ENCODE measurements at regions not wholly inside any gene's neighbourhood (a gene's known extent, or its start where the extent isn't known, plus 50 kb on each side); places are given as distances from the start of the nearest gene placed in this dataset.

DNA sequence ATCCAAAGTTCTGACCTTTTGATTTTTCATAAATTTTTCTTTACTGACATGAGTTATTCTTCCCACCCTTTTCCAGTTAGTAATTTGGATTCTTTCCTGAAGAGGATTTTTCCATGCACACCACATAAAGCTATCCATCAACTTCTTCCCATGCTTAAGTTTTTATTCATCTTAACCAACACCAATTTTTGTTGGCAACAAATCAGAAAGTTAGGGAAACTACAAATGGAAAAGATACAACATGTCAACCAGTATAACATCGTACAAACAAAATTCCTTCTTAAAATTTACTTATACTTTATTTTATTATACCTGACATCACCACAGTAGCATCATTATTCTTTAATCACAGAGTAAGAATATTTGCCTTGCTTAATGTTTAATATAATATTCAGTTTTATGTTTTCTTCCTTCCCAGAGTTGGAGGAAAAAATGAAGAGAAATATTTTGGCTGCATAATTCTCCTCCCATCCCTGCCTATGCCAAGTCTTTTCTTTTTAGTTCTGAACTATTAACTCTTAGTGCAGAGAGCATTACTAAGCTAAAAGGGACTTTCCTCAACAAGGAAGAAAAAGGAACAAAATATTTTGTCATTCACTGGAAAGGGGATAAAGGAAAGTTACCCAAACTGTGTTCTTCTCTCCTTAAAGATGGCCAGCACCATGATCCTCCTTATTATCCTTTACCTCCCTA lies 67.5 kb upstream of the MEOX2 start:
- no peak for DNase-seq (ENCODE audit: low read depth, low spot score)

DNA sequence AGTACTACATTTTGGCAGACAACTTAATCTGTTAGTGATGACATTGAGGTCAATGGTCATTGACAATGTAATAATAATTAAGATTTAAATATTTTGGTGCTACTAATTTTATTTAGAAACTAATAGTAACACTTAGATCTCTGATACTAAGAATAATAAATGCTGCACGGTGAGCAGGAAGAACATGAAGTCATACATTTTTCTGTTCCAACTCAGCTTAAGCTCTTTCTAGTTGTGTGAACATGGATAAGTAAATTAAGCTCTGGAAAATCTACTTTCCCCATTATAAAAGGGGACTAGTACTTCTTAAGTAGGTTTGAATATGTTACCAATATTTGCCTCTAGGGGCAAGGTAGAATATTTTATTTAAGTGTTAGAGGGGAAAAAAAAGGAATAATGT lies 65.9 kb upstream of the MEOX2 start:
- no peak for DNase-seq (ENCODE audit: low read depth, low spot score)

- no peak for DNase-seq (ENCODE audit: low read depth, low spot score)
These were observed 64.8 kb upstream of the MEOX2 start for GRCh38 chr7:15751191-15751701.

DNA sequence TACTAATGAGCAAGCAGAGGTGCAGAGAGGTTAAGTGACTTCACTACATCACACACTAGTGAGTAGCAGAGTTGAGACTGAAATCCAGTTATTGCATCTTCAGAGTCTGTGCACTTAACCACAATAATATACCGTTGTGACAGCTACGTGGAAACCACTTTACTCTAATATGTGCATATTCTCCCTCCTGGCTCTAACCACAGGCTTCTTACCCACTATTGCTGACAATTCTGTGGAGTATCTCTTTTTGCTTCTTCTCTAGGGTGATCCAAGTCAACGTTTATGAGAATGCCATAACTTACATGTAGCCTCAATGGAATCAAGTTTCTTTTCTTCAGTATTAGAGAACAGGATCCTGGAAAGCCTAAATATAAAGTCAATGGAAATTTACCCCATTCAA lies 64.2 kb upstream of the MEOX2 start:
- no peak for DNase-seq (ENCODE audit: low read depth, low spot score)

- no peak for DNase-seq (ENCODE audit: low read depth, low spot score)
These were observed 63.1 kb upstream of the MEOX2 start for GRCh38 chr7:15749631-15750030.

DNA sequence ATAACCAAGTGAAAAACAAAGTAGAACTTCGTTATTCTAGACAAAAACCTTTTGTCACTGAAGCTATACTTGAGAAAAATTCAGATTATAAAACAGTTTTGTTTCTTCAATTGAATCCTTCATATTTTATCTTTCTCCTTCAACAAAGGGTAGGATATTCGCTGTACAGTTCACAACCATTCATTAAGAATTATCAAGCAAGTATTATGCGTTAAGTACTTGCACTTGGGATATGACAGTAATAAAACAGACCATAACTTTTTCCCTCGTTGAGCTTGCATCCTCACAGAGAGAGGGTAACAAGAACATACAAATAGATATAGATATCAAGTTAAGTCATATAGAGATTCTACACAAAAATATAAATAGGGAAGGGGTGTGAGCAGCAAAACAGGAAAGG lies 61.2 kb upstream of the MEOX2 start:
- DNase-seq (ENCODE audit: low read depth, low spot score) = no peak

GRCh38 chr7:15747301-15747700 lies 60.8 kb upstream of the MEOX2 start:
- DNase-seq (ENCODE audit: low read depth, low spot score) = no peak

DNA sequence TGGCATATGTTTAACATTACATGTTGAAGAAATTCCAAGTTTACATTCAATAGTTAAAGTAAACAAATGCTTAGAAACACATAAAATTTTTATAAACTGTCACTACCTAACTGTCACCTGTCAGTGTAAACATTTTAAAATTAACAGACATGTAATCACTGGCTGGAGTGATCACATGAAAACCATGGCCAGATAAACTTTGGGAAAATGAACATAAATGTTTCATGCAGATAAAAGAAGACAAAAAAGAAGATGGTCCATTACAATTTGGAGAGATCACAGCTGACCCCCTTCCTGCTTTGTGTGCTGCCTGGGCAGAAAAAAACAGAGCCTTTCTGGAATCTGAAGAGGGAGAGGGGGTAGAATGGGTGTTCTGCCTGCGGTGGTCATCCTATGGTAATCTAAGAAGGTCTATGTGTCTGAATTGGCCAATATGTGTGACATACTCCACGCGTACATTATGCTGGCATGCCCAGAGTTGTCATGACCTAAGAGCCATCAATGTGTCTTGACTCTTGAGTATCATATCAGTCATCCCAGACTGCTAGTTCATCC lies 57.5 kb upstream of the MEOX2 start:
- DNase-seq (ENCODE audit: low read depth, low spot score) = no peak

DNA sequence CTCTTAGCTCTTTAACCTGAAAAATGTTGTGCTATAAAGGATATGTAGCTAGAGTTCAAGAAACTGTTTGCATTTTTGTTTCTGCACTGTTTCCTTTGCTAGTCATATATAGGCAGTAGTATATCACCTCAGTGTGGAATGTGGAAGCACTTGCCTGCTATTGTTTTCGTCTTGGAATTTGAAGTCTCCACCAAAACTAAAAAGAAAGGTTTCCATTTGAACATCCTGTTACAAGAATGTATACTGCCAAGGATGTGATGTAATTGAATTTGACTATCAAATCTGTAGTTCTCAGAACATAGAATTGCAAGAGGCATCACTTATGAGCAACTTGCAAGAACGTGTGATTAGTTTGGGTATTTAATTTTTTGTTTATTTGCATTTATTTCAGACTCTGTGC lies 51.1 kb upstream of the MEOX2 start:
- no peak for DNase-seq (ENCODE audit: low read depth, low spot score)
